Adrenal gland (tissue), 9 donors: ENCODE measurements at regions not wholly inside any gene's neighbourhood (a gene's known extent, or its start where the extent isn't known, plus 50 kb on each side); places are given as distances from the start of the nearest gene placed in this dataset.
A peak's percentile ranks its signal among the peaks of the same experiment; 100 is the strongest.

ENCODE experiments used
- DNase-seq, 7 donors: peaks; one replicate each; pipeline ENCODE4 v3.0.0-alpha.2; 2019 to 2020
- H3K27ac ChIP-seq, 5 donors: fragments of 200-600 bp; sonication (generic) in 4 of 5; 1 replicate in 3 of 5; 2 replicates in 2 of 5; pipeline versions ENCODE4 v1.5.1 to v1.8.0; 2016 to 2020; ENCODE audit warnings: mild to moderate bottlenecking in 1 of 5
- H3K27me3 ChIP-seq: fragments of 200-600 bp; 2 replicates; pipeline ENCODE4 v1.8.0; 2021
- H3K36me3 ChIP-seq, 2 donors: fragments of 200-600 bp; replicated peaks in 1 of 2; 1 replicate in 1 of 2; 2 replicates in 1 of 2; pipeline versions ENCODE4 v1.5.1 to v1.8.0; 2018 to 2022
- H3K4me1 ChIP-seq, 2 donors: fragments of 200-600 bp; replicated peaks in 1 of 2; 1 replicate in 1 of 2; 2 replicates in 1 of 2; pipeline versions ENCODE4 v1.5.1 to v1.8.0; 2018 to 2021
- H3K4me3 ChIP-seq, 4 donors: fragments of 200-600 bp; sonication (generic) in 3 of 4; one replicate each; pipeline ENCODE4 v1.5.1; 2016 to 2018
- H3K9me3 ChIP-seq, 3 donors: fragments of 200-600 bp; sonication (generic) in 1 of 3; replicated peaks in 1 of 3; 1 replicate in 2 of 3; 2 replicates in 1 of 3; pipeline versions ENCODE4 v1.5.1 to v1.8.0; 2016 to 2021
- POLR2A ChIP-seq, 2 donors: fragments of 450-650 bp; IDR thresholded peaks; one replicate each; pipeline ENCODE4 v1.6.1; 2017; ENCODE audit warnings: antibody characterized with exemption in 2 of 2, mild to moderate bottlenecking in 2 of 2, moderate library complexity in 1 of 2
- WGBS, 4 donors: extraction: QIAGEN DNeasy Blood & Tissue Kit in 2 of 4; methylation state at CpG; one replicate each; pipeline versions ENCODE4 v1.1.5 to v1.1.7; 2013 to 2017; 5-methylcytosine and 5-hydroxymethylcytosine counted together
- intact Hi-C, 2 donors: fragments of 100-400 bp; cut with DNase I; formaldehyde crosslinking; loops; one replicate each; pipeline versions ENCODE4 v1.14.1 to v1.15.0; 2022 to 2023
- TF ChIP-seq, protein P1 (sequence below), 6 experiments: fragments of 450-650 bp in 4 of 6; fragments of 200-600 bp in 2 of 6; sonication (generic) in 1 of 6; IDR thresholded peaks; 1 replicate in 5 of 6; 2 replicates in 1 of 6; pipeline versions ENCODE4 v1.5.1 to v1.8.0; 2016 to 2021; ENCODE audit warnings: antibody characterized with exemption in 6 of 6, mild to moderate bottlenecking in 2 of 6, moderate library complexity in 1 of 6
- donor health status: healthy with polysubstance abuse.
- donor health status: Bipolar disorder and iron deficiency.
- donor health status: DM: yes; HTN: yes; CAD: no.
- donor health status: DM: no; HTN: no; CAD: no.
- donor health status: DM: no; HTN: no; CAD: no.

DNA sequence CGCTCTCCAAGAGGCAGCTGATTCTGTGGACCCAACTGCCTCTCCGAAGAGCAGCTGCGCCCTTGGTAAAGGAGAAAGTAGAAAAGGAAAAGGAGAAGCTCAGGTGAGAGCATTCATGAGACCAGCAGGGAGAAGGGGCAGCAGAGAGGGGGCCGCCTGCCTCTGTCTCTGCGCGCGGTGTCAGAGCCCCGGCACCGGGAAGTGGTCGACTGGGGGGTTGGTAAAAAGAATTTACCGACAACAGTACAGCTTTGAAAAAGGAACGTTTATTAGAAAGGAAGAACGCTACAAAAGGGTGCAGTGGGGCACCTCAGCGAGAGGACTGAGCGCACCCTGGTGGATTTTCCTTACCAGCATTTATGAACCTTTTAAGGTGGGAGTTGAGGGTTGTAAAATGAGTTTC, 61.9 kb downstream of the GPR6 start:
- Histone ChIP-seq H3K36me3 (no peaks in the 10 kb centered on the region), H3K4me3 (peak overlapping the region in 2 of 4 donors; percentile 5 to 30), H3K9me3 (no peaks in the 10 kb centered on the region), H3K4me1 (no peaks in the 10 kb centered on the region), H3K27ac (no peak overlapping the region), H3K27me3 (no peaks in the 10 kb centered on the region)
- DNase-seq = peak in 1 of 7 donors; percentile 18
- WGBS, 4 donors = 15 to 36% (median 31%) methylated on average over 15 of the region's 15 CpGs
- intact Hi-C loops = loop anchor here (5.0 kb wide), 2 partner anchors 333 to 338 kb away; no protein-coding TSS in a partner anchor
- TF ChIP-seq, protein P1, sequence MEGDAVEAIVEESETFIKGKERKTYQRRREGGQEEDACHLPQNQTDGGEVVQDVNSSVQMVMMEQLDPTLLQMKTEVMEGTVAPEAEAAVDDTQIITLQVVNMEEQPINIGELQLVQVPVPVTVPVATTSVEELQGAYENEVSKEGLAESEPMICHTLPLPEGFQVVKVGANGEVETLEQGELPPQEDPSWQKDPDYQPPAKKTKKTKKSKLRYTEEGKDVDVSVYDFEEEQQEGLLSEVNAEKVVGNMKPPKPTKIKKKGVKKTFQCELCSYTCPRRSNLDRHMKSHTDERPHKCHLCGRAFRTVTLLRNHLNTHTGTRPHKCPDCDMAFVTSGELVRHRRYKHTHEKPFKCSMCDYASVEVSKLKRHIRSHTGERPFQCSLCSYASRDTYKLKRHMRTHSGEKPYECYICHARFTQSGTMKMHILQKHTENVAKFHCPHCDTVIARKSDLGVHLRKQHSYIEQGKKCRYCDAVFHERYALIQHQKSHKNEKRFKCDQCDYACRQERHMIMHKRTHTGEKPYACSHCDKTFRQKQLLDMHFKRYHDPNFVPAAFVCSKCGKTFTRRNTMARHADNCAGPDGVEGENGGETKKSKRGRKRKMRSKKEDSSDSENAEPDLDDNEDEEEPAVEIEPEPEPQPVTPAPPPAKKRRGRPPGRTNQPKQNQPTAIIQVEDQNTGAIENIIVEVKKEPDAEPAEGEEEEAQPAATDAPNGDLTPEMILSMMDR (IDR thresholded peaks at IDR 0.05) = peak in 2 of 6 experiments; percentile 6 to 7
- no peak for TF ChIP-seq POLR2A (IDR thresholded peaks at IDR 0.05)

DNA sequence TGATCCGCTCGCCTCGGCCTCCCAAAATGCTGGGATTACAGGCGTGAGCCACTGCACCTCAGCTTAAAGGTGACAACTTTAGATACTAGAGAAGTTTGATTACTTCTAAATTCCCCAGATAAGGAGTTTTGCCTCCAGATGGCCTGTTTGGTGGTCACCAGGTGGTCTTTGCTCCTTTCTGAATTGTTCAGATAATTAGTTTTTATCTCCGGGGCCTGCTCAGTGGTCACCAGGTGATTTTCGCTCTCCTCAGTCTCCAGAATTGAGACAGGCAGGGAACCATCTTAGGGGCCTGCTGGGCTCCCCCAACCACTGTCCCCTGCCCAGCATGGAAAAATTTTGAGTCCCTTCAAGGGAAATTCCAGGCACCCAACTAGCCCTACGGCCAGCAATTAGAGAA, 62.6 kb downstream of the GPR6 start:
- intact Hi-C loops = no loop called here
- 80 to 87% (median 82%) methylated on average over 7 of the region's 7 CpGs for WGBS, 4 donors
- no peak for TF ChIP-seq POLR2A (IDR thresholded peaks at IDR 0.05)
- TF ChIP-seq, protein P1 (IDR thresholded peaks at IDR 0.05) = no peak

GRCh38 chr6:110041126-110041525, 63.0 kb downstream of the GPR6 start:
- Histone ChIP-seq H3K4me1 (no peaks in the 10 kb centered on the region), H3K4me3 (no peak overlapping the region), H3K27ac (no peak overlapping the region), H3K27me3 (no peaks in the 10 kb centered on the region), H3K36me3 (no peaks in the 10 kb centered on the region), H3K9me3 (no peaks in the 10 kb centered on the region)
- intact Hi-C loops = no loop called here
- 70 to 81% (median 73%) methylated on average over 2 of the region's 2 CpGs for WGBS, 4 donors
- TF ChIP-seq, protein P1 (IDR thresholded peaks at IDR 0.05) = no peak
- no peak for TF ChIP-seq POLR2A (IDR thresholded peaks at IDR 0.05)
- no peak for DNase-seq

More for the DNA sequence above, 62.6 kb downstream of the GPR6 start:
- Histone ChIP-seq H3K27ac (no peak overlapping the region), H3K4me3 (no peak overlapping the region), H3K27me3 (no peaks in the 10 kb centered on the region), H3K36me3 (no peaks in the 10 kb centered on the region), H3K4me1 (no peaks in the 10 kb centered on the region), H3K9me3 (no peaks in the 10 kb centered on the region)
- DNase-seq = no peak

- no peaks in the 10 kb centered on the region for H3K36me3 ChIP-seq
- no peak for DNase-seq
- H3K27ac ChIP-seq = no peak overlapping the region
- intact Hi-C loops = no loop called here
- H3K9me3 ChIP-seq = no peaks in the 10 kb centered on the region
- TF ChIP-seq POLR2A (IDR thresholded peaks at IDR 0.05) = no peak
- TF ChIP-seq, protein P1 (IDR thresholded peaks at IDR 0.05) = no peak
- no peak overlapping the region for H3K4me3 ChIP-seq
- 86 to 94% (median 89%) methylated on average over 5 of the region's 5 CpGs for WGBS, 4 donors
- no peaks in the 10 kb centered on the region for H3K27me3 ChIP-seq
- H3K4me1 ChIP-seq = no peaks in the 10 kb centered on the region
Observed at GRCh38 chr6:110041830-110042229, 63.7 kb downstream of the GPR6 start.
